Activated B cell treated with CpG ODN at 0.5 μM for 24 hours (primary cell): ENCODE measurements at regions not wholly inside any gene's neighbourhood (a gene's known extent, or its start where the extent isn't known, plus 50 kb on each side); places are given as distances from the start of the nearest gene placed in this dataset.

Experiments
- ATAC-seq: fragments of 200-7000 bp; cut with Tn5 transposase; one replicate; pipeline ENCODE4 v1.10.0; 2021; ENCODE audit warnings: low read depth, mild to moderate bottlenecking, moderate library complexity
- CTCF ChIA-PET: fragments of 350-600 bp; sonication (Branson Sonifier 250); formaldehyde crosslinking; loops from one replicate; lab custom pipeline; 2021; ENCODE audit warnings: antibody characterized with exemption; lab: Charles Lee
- POLR2A ChIA-PET: fragments of 350-600 bp; sonication (Branson Sonifier 250); formaldehyde crosslinking; loops from one replicate; lab custom pipeline; 2021; ENCODE audit warnings: antibody characterized with exemption; lab: Charles Lee
- DNase-seq: peaks from one replicate; pipeline ENCODE4 v3.0.0; 2022
- H3K27ac Mint-ChIP-seq: one replicate; pipeline ENCODE4 v1.8.0; 2020; ENCODE audit warnings: mixed read lengths
- H3K27me3 Mint-ChIP-seq: one replicate; pipeline ENCODE4 v1.8.0; 2021; ENCODE audit warnings: mixed read lengths
- H3K36me3 Mint-ChIP-seq: one replicate; pipeline ENCODE4 v1.8.0; 2021; ENCODE audit warnings: low read depth, mixed read lengths
- H3K4me1 Mint-ChIP-seq: one replicate; pipeline ENCODE4 v1.8.0; 2021; ENCODE audit warnings: mixed read lengths
- H3K4me3 Mint-ChIP-seq: one replicate; pipeline ENCODE4 v1.8.0; 2020; ENCODE audit warnings: mild to moderate bottlenecking, mixed read lengths
- H3K9me3 Mint-ChIP-seq: one replicate; pipeline ENCODE4 v1.8.0; 2020; ENCODE audit warnings: mixed read lengths
- CTCF ChIP-seq: fragments of 200-600 bp; IDR thresholded peaks from one replicate; pipeline ENCODE4 v1.8.0; 2022; ENCODE audit warnings: antibody characterized with exemption, mild to moderate bottlenecking
- intact Hi-C: fragments of 100-400 bp; cut with micrococcal nuclease; formaldehyde crosslinking; loops from one replicate; pipeline ENCODE4 v1.15.1; 2024

DNA sequence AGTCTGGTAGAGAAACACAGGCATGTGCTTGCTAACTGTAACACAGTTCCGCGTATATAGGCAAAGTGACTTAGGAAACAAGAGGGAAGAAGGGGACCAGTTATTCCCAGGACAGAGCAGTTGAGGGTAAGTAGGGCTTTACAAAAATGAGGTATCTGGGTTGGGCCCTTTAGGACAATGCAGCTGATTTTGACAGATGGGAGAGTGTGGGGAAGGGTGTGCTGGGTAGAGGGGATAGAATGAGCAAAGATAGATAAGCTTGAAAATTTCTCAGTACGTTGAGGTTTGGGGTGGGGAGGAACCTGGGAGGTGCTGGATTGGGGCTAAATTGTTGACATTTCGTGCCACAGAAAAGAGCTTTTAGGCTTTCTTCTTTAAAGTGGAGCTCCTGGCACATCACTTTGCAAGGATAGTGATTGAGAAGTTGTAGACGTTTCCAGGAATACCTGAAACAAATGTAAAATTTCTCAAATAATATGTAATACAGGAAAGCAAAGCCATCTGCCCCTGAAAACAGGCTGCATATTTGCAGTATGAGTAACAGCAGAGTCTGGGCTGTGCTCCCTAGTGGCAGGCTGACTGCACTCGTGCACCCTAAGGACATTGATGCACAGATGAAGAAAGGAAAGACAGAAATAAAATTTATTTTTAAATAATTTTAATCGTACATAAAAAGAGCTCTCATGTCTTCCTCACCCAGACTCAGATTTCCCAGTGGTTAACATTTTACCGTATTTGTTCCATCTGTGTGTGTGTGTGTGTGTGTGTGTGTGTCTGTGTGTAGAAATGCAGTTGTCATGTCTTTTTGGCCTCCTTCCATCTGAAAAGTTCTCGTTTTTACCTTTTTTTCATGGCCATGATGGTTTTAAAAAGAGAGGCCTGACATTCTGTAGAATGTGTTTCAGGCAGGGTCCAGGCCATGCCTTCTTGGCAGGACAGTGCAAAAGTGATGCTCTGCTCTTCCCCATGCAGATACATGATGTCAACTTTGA, 144.9 kb upstream of the DMRT1 start:
- TF ChIP-seq CTCF: no peak
- POLR2A ChIA-PET: no interaction called here
- CTCF ChIA-PET: no interaction called here
- no peaks in the 10 kb centered on the region for H3K4me1 Mint-ChIP-seq
- H3K27ac Mint-ChIP-seq: no peak overlapping the region
- H3K27me3 Mint-ChIP-seq: peaks cover 3% of the 10 kb centered on the region
- DNase-seq: no peak
- intact Hi-C loops: no loop called here
- H3K36me3 Mint-ChIP-seq: no peaks in the 10 kb centered on the region
- H3K4me3 Mint-ChIP-seq: no peak overlapping the region
- no peak for ATAC-seq
- no peaks in the 10 kb centered on the region for H3K9me3 Mint-ChIP-seq

GRCh38 chr9:698276-698675, 143.2 kb upstream of the DMRT1 start:
- Mint-ChIP-seq H3K4me1 (no peaks in the 10 kb centered on the region), H3K27me3 (peaks cover 3% of the 10 kb centered on the region), H3K36me3 (no peaks in the 10 kb centered on the region), H3K9me3 (no peaks in the 10 kb centered on the region), H3K4me3 (no peak overlapping the region), H3K27ac (no peak overlapping the region)
- ChIA-PET POLR2A (no interaction called here), CTCF (no interaction called here)
- DNase-seq: no peak
- intact Hi-C loops: no loop called here
- no peak for ATAC-seq
- no peak for TF ChIP-seq CTCF

DNA sequence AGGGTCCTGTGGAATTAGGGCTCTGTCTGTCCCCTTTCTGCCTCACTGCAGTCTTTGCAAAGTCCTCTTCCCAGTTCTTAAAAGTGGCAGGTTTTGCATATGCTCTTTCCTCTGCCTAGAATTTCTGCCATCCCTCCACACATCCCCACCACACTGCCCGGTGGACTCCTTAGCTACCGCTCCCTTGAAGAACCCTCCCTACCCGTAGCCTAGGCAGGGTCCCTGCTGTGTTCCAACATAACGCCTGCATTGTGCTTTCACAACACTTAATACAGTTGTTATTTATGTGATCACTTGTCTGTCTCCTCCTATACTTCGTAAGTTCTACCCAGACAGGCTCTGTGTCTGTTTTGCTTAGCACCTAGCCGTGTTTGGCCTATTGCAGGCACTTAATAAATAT, 142.5 kb upstream of the DMRT1 start:
- Mint-ChIP-seq H3K4me3 (no peak overlapping the region), H3K4me1 (no peaks in the 10 kb centered on the region), H3K27ac (no peak overlapping the region), H3K9me3 (no peaks in the 10 kb centered on the region), H3K36me3 (no peaks in the 10 kb centered on the region), H3K27me3 (no peaks in the 10 kb centered on the region)
- no peak for TF ChIP-seq CTCF
- no peak for DNase-seq
- intact Hi-C loops: no loop called here
- ChIA-PET POLR2A (no interaction called here), CTCF (no interaction called here)
- ATAC-seq: no peak

GRCh38 chr9:699396-699795, 142.1 kb upstream of the DMRT1 start:
- no peak for ATAC-seq
- ChIA-PET POLR2A (no interaction called here), CTCF (no interaction called here)
- intact Hi-C loops: no loop called here
- Mint-ChIP-seq H3K27me3 (peaks cover 2% of the 10 kb centered on the region), H3K9me3 (no peaks in the 10 kb centered on the region), H3K4me1 (no peaks in the 10 kb centered on the region), H3K36me3 (no peaks in the 10 kb centered on the region), H3K4me3 (no peak overlapping the region), H3K27ac (no peak overlapping the region)
- no peak for DNase-seq
- no peak for TF ChIP-seq CTCF

- POLR2A ChIA-PET: no interaction called here
- Mint-ChIP-seq H3K36me3 (no peaks in the 10 kb centered on the region), H3K4me3 (no peak overlapping the region), H3K4me1 (no peaks in the 10 kb centered on the region), H3K27ac (no peak overlapping the region), H3K27me3 (peaks cover 3% of the 10 kb centered on the region), H3K9me3 (no peaks in the 10 kb centered on the region)
- DNase-seq: no peak
- intact Hi-C loops: no loop called here
- no peak for TF ChIP-seq CTCF
- CTCF ChIA-PET: no interaction called here
- ATAC-seq: no peak
Observed at GRCh38 chr9:700365-701282, 140.9 kb upstream of the DMRT1 start.
